ENCODE measurements at regions not wholly inside any gene's neighbourhood (a gene's known extent, or its start where the extent isn't known, plus 50 kb on each side); places are given as distances from the start of the nearest gene placed in this dataset.
A peak's percentile ranks its signal among the peaks of the same experiment; 100 is the strongest.

- Mint-ChIP-seq H3K36me3 (ENCODE audit: low read depth) (no peaks in the 10 kb centered on the region), H3K4me1 (no peaks in the 10 kb centered on the region), H3K4me3 (no peak overlapping the region), H3K27me3 (ENCODE audit: insufficient read depth) (peaks cover 3% of the 10 kb centered on the region), H3K9me3 (no peaks in the 10 kb centered on the region), H3K27ac (no peak overlapping the region)
- no peak for TF ChIP-seq CTCF (conservative IDR thresholded peaks at IDR 0.05)
- WGBS, 2 experiments (ENCODE audit: insufficient coverage in 1 of 2, insufficient read length in 1 of 2) = 93 to 96% methylated on average over 3 to 4 of the region's 4 CpGs
- no peaks in the 10 kb centered on the region for H3K4me1 ChIP-seq (ENCODE audit: control insufficient read depth, insufficient read depth, low read length)
- H3K9ac ChIP-seq (ENCODE audit: extremely low read depth, low read length, poor library complexity, severe bottlenecking) = no peak overlapping the region
- H3K9me3 ChIP-seq (ENCODE audit: control insufficient read depth, low read length) = no peaks in the 10 kb centered on the region
- H3K27me3 ChIP-seq (ENCODE audit: control insufficient read depth, insufficient read depth, low read length, poor library complexity, severe bottlenecking) = no peaks in the 10 kb centered on the region
- H3K27ac ChIP-seq (ENCODE audit: low read depth, low read length) = no peak overlapping the region
- DNase-seq = peak; percentile 29
- H3K36me3 ChIP-seq (ENCODE audit: control insufficient read depth, insufficient read depth, low read length) = no peaks in the 10 kb centered on the region
- H3K4me3 ChIP-seq (ENCODE audit: low read length) = no peak overlapping the region
Observed at GRCh38 chr20:58076405-58076804, 152.0 kb downstream of the ANKRD60 start.

- Mint-ChIP-seq H3K9me3 (no peaks in the 10 kb centered on the region), H3K4me1 (no peaks in the 10 kb centered on the region), H3K27me3 (ENCODE audit: insufficient read depth) (peaks cover 3% of the 10 kb centered on the region), H3K27ac (no peak overlapping the region), H3K4me3 (no peak overlapping the region), H3K36me3 (ENCODE audit: low read depth) (no peaks in the 10 kb centered on the region)
- Histone ChIP-seq H3K36me3 (ENCODE audit: control insufficient read depth, insufficient read depth, low read length) (no peaks in the 10 kb centered on the region), H3K9me3 (ENCODE audit: control insufficient read depth, low read length) (no peaks in the 10 kb centered on the region), H3K4me3 (ENCODE audit: low read length) (no peak overlapping the region), H3K9ac (ENCODE audit: extremely low read depth, low read length, poor library complexity, severe bottlenecking) (no peak overlapping the region), H3K27me3 (ENCODE audit: control insufficient read depth, insufficient read depth, low read length, poor library complexity, severe bottlenecking) (no peaks in the 10 kb centered on the region), H3K4me1 (ENCODE audit: control insufficient read depth, insufficient read depth, low read length) (no peaks in the 10 kb centered on the region), H3K27ac (ENCODE audit: low read depth, low read length) (no peak overlapping the region)
- no peak for TF ChIP-seq CTCF (conservative IDR thresholded peaks at IDR 0.05)
- peak; percentile 44 for DNase-seq
- 92 to 100% methylated on average over 2 to 14 of the region's 14 CpGs for WGBS, 2 experiments (ENCODE audit: insufficient coverage in 1 of 2, insufficient read length in 1 of 2)
Observed at GRCh38 chr20:58075586-58076345, 152.7 kb downstream of the ANKRD60 start.

- no peaks in the 10 kb centered on the region for H3K36me3 ChIP-seq (ENCODE audit: control insufficient read depth, insufficient read depth, low read length)
- no peaks in the 10 kb centered on the region for H3K9me3 Mint-ChIP-seq
- H3K4me1 Mint-ChIP-seq = no peaks in the 10 kb centered on the region
- H3K27me3 Mint-ChIP-seq (ENCODE audit: insufficient read depth) = peaks cover 6% of the 10 kb centered on the region
- no peak overlapping the region for H3K27ac ChIP-seq (ENCODE audit: low read depth, low read length)
- TF ChIP-seq CTCF (conservative IDR thresholded peaks at IDR 0.05) = no peak
- H3K4me1 ChIP-seq (ENCODE audit: control insufficient read depth, insufficient read depth, low read length) = no peaks in the 10 kb centered on the region
- DNase-seq = peak; percentile 32
- no peak overlapping the region for H3K4me3 Mint-ChIP-seq
- H3K36me3 Mint-ChIP-seq (ENCODE audit: low read depth) = no peaks in the 10 kb centered on the region
- peaks cover 8% of the 10 kb centered on the region for H3K27me3 ChIP-seq (ENCODE audit: control insufficient read depth, insufficient read depth, low read length, poor library complexity, severe bottlenecking)
- no peak overlapping the region for H3K9ac ChIP-seq (ENCODE audit: extremely low read depth, low read length, poor library complexity, severe bottlenecking)
- 84 to 86% methylated on average over 7 to 10 of the region's 10 CpGs for WGBS, 2 experiments (ENCODE audit: insufficient coverage in 1 of 2, insufficient read length in 1 of 2)
- no peak overlapping the region for H3K4me3 ChIP-seq (ENCODE audit: low read length)
- H3K27ac Mint-ChIP-seq = no peak overlapping the region
- no peaks in the 10 kb centered on the region for H3K9me3 ChIP-seq (ENCODE audit: control insufficient read depth, low read length)
Observed at GRCh38 chr20:58073945-58074856, 154.3 kb downstream of the ANKRD60 start.

Data from endodermal cell (in vitro differentiated cells).